Mesothelial cell of epicardium (in vitro differentiated cells): ENCODE measurements at regions not wholly inside any gene's neighbourhood (a gene's known extent, or its start where the extent isn't known, plus 50 kb on each side); places are given as distances from the start of the nearest gene placed in this dataset.
A peak's percentile ranks its signal among the peaks of the same experiment; 100 is the strongest.

Experiments
- DNase-seq, 2 experiments: peaks; one replicate each; pipeline ENCODE4 v3.0.0; 2021; ENCODE audit warnings: low spot score in 2 of 2; ENCODE audit not compliant: unreplicated experiment in 2 of 2
- H3K27ac Mint-ChIP-seq: 2 replicates; pipeline ENCODE4 v1.8.0; 2021; ENCODE audit warnings: mixed read lengths
- H3K27me3 Mint-ChIP-seq: 2 replicates; pipeline ENCODE4 v1.8.0; 2021; ENCODE audit warnings: low read depth, mixed read lengths
- H3K36me3 Mint-ChIP-seq: 2 replicates; pipeline ENCODE4 v1.8.0; 2021; ENCODE audit warnings: mixed read lengths
- H3K4me1 Mint-ChIP-seq: 2 replicates; pipeline ENCODE4 v1.8.0; 2021; ENCODE audit warnings: mixed read lengths
- H3K4me3 Mint-ChIP-seq: 2 replicates; pipeline ENCODE4 v1.8.0; 2021; ENCODE audit warnings: mild to moderate bottlenecking, moderate library complexity, mixed read lengths
- H3K9me3 Mint-ChIP-seq: 2 replicates; pipeline ENCODE4 v1.8.0; 2021; ENCODE audit warnings: mixed read lengths
- TF ChIP-seq, protein P1 (sequence below): fragments of 200-600 bp; sonication (generic); IDR thresholded peaks from one replicate; pipeline ENCODE4 v1.5.0; 2021; ENCODE audit warnings: antibody characterized with exemption; ENCODE audit not compliant: unreplicated experiment

GRCh38 chr20:62551407-62552323 is 75.9 kb upstream of the GATA5 start:
- Mint-ChIP-seq H3K4me3 (peak overlapping the region; percentile 60), H3K27ac (no peak overlapping the region), H3K27me3 (peaks cover 29% of the 10 kb centered on the region), H3K36me3 (no peaks in the 10 kb centered on the region), H3K9me3 (no peaks in the 10 kb centered on the region), H3K4me1 (peaks cover 33% of the 10 kb centered on the region)
- TF ChIP-seq, protein P1, sequence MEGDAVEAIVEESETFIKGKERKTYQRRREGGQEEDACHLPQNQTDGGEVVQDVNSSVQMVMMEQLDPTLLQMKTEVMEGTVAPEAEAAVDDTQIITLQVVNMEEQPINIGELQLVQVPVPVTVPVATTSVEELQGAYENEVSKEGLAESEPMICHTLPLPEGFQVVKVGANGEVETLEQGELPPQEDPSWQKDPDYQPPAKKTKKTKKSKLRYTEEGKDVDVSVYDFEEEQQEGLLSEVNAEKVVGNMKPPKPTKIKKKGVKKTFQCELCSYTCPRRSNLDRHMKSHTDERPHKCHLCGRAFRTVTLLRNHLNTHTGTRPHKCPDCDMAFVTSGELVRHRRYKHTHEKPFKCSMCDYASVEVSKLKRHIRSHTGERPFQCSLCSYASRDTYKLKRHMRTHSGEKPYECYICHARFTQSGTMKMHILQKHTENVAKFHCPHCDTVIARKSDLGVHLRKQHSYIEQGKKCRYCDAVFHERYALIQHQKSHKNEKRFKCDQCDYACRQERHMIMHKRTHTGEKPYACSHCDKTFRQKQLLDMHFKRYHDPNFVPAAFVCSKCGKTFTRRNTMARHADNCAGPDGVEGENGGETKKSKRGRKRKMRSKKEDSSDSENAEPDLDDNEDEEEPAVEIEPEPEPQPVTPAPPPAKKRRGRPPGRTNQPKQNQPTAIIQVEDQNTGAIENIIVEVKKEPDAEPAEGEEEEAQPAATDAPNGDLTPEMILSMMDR = no peak
- DNase-seq = no peak

- Mint-ChIP-seq H3K4me1 (peaks cover 30% of the 10 kb centered on the region), H3K27ac (no peak overlapping the region), H3K4me3 (peak overlapping the region; percentile 30), H3K27me3 (peaks cover 29% of the 10 kb centered on the region), H3K36me3 (no peaks in the 10 kb centered on the region), H3K9me3 (no peaks in the 10 kb centered on the region)
- DNase-seq = no peak
- TF ChIP-seq, protein P1 = no peak
Observed at GRCh38 chr20:62552613-62553012, 76.8 kb upstream of the GATA5 start.

DNA sequence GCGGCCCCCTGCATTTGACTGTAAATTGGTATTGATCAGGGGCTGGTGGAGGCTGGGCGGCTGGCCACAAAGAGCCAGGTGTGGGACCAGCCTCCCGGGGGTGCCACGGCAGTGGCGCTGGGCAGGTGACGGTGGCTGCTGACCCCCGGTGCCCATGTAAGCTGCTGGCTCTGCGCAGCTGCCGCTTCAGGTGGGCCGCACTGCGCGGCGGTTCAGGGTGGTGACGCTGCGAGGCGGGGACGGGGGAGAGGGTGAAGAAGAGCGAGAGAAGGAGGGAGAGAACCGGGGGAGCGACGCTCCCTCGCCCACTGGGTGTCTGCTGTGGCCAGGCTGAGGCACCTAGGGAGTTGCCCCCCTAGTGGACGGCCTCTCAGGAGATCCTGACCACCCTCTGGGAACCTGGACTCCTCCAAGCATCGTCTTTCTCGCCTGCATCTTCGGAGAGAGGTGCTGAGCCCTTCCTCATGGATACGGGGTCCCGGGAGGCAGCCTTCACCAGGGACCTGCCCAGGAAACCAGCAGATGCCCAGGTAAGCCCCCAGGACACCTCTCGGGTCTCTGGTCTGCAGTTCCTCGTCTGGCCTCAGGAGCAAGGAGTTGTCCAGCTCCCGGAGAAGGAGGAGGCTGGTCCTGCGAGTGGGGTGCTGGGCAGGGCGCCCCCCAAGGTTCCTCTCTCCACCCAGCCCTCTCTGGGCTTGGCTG is 77.5 kb upstream of the GATA5 start:
- no peak for DNase-seq
- peaks cover 26% of the 10 kb centered on the region for H3K4me1 Mint-ChIP-seq
- no peak overlapping the region for H3K4me3 Mint-ChIP-seq
- TF ChIP-seq, protein P1 = no peak
- H3K27ac Mint-ChIP-seq = no peak overlapping the region
- H3K9me3 Mint-ChIP-seq = no peaks in the 10 kb centered on the region
- no peaks in the 10 kb centered on the region for H3K36me3 Mint-ChIP-seq
- H3K27me3 Mint-ChIP-seq = peaks cover 29% of the 10 kb centered on the region

GRCh38 chr20:62553838-62554161 is 78.0 kb upstream of the GATA5 start:
- Mint-ChIP-seq H3K36me3 (no peaks in the 10 kb centered on the region), H3K4me3 (no peak overlapping the region), H3K4me1 (peaks cover 21% of the 10 kb centered on the region), H3K27ac (no peak overlapping the region), H3K27me3 (peaks cover 29% of the 10 kb centered on the region), H3K9me3 (no peaks in the 10 kb centered on the region)
- TF ChIP-seq, protein P1 = no peak
- DNase-seq = no peak

- TF ChIP-seq, protein P1 = no peak
- H3K27ac Mint-ChIP-seq = no peak overlapping the region
- H3K36me3 Mint-ChIP-seq = no peaks in the 10 kb centered on the region
- H3K4me3 Mint-ChIP-seq = no peak overlapping the region
- peaks cover 29% of the 10 kb centered on the region for H3K27me3 Mint-ChIP-seq
- H3K9me3 Mint-ChIP-seq = no peaks in the 10 kb centered on the region
- peaks cover 17% of the 10 kb centered on the region for H3K4me1 Mint-ChIP-seq
- DNase-seq = no peak
Observed at GRCh38 chr20:62554214-62554897, 78.6 kb upstream of the GATA5 start.
